Posterior vena cava (tissue), 2 donors: ENCODE measurements at regions not wholly inside any gene's neighbourhood (a gene's known extent, or its start where the extent isn't known, plus 50 kb on each side); places are given as distances from the start of the nearest gene placed in this dataset.
"Not testable (repeated sequence)": the region's sequence is repeated elsewhere in the genome, so short reads cannot be mapped to it uniquely, and the experiment has no call there.

ENCODE experiments used
- DNase-seq: peaks from one replicate; pipeline ENCODE4 v3.0.0-alpha.2; 2020; ENCODE audit warnings: low spot score
- intact Hi-C, 2 donors: fragments of 100-400 bp; cut with DNase I; formaldehyde crosslinking; loops; one replicate each; pipeline versions ENCODE4 v1.14.1 to v1.14.2; 2022 to 2023
- donor health status: DM: yes; HTN: yes; CAD: no.
- donor health status: DM: yes; HTN: yes; CAD: no.

- DNase-seq, intact Hi-C loops: not testable (repeated sequence)
Measured at GRCh38 chr7:32816409-32816948, 75.1 kb downstream of the KBTBD2 start.

- intact Hi-C loops, DNase-seq: not testable (repeated sequence)
Measured at GRCh38 chr7:32814779-32815178, 76.8 kb downstream of the KBTBD2 start.

GRCh38 chr7:32809871-32810270, 81.7 kb downstream of the KBTBD2 start:
- DNase-seq = no peak
- intact Hi-C loops = no loop called here

- no peak for DNase-seq
- intact Hi-C loops = no loop called here
Measured at GRCh38 chr7:32809347-32809746, 82.2 kb downstream of the KBTBD2 start.

- intact Hi-C loops = no loop called here
Measured at GRCh38 chr7:32803406-32804141, 88.0 kb downstream of the KBTBD2 start.

GRCh38 chr7:32802305-32802910, 89.2 kb downstream of the KBTBD2 start:
- intact Hi-C loops = no loop called here
- DNase-seq = no peak

More at GRCh38 chr7:32803406-32804141, 88.0 kb downstream of the KBTBD2 start:
- DNase-seq = no peak

- intact Hi-C loops, DNase-seq: not testable (repeated sequence)
Measured at GRCh38 chr7:32793053-32793452, 98.5 kb downstream of the KBTBD2 start.

GRCh38 chr7:32790766-32791430, 100.7 kb downstream of the KBTBD2 start:
- intact Hi-C loops, DNase-seq: not testable (repeated sequence)

GRCh38 chr7:32789266-32789665, 102.3 kb downstream of the KBTBD2 start:
- intact Hi-C loops, DNase-seq: not testable (repeated sequence)

- intact Hi-C loops, DNase-seq: not testable (repeated sequence)
Measured at GRCh38 chr7:32788174-32788573, 103.4 kb downstream of the KBTBD2 start.

- intact Hi-C loops, DNase-seq: not testable (repeated sequence)
Measured at GRCh38 chr7:32785365-32785944, 106.1 kb downstream of the KBTBD2 start.

- DNase-seq, intact Hi-C loops: not testable (repeated sequence)
Measured at GRCh38 chr7:32779895-32780294, 111.7 kb downstream of the KBTBD2 start.

GRCh38 chr7:32779167-32779566, 112.4 kb downstream of the KBTBD2 start:
- no peak for DNase-seq
- intact Hi-C loops = no loop called here

GRCh38 chr7:32777041-32777666, 114.4 kb downstream of the KBTBD2 start:
- intact Hi-C loops, DNase-seq: not testable (repeated sequence)

GRCh38 chr7:32776318-32776717, 115.2 kb downstream of the KBTBD2 start:
- DNase-seq, intact Hi-C loops: not testable (repeated sequence)

GRCh38 chr7:32775809-32776208, 115.8 kb downstream of the KBTBD2 start:
- DNase-seq, intact Hi-C loops: not testable (repeated sequence)

- no peak for DNase-seq
- intact Hi-C loops = no loop called here
Measured at GRCh38 chr7:32774541-32774951, 117.0 kb downstream of the KBTBD2 start.

GRCh38 chr7:32768866-32769510, 122.6 kb downstream of the KBTBD2 start:
- intact Hi-C loops, DNase-seq: not testable (repeated sequence)

- DNase-seq, intact Hi-C loops: not testable (repeated sequence)
Measured at GRCh38 chr7:32768338-32768737, 123.2 kb downstream of the KBTBD2 start.
